ENCODE measurements at regions not wholly inside any gene's neighbourhood (a gene's known extent, or its start where the extent isn't known, plus 50 kb on each side); places are given as distances from the start of the nearest gene placed in this dataset.

GRCh38 chr12:103077108-103077773 lies 119.8 kb downstream of the ASCL1 start:
- TF ChIP-seq EP300 (IDR thresholded peaks at IDR 0.05) (no peak), POLR2AphosphoS5 (IDR thresholded peaks at IDR 0.05) (no peak), POLR2A (IDR thresholded peaks at IDR 0.05) (no peak)

All from stomach (tissue), 4 donors.